ENCODE measurements at regions not wholly inside any gene's neighbourhood (a gene's known extent, or its start where the extent isn't known, plus 50 kb on each side); places are given as distances from the start of the nearest gene placed in this dataset.

DNA sequence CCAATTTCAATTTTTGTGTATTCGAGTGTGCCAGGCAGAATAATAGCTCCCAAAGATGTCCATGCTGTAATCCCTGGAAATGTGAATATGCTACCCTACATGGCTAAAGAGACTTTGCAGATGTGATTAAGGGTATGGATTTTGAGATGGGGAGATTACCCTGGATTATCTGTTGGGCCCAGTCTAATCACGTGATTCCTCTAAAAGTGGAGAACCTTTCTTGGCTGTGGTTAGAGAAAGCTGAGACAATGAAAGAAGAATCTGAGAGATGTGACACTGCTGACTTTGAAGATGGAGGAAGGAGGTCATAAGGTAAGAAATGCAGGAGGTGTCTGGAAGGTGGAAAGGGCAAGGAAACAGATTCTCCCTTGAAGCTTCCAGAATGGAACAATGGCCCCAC is 503.5 kb upstream of the PITX2 start:
- H3K14ac ChIP-seq (ENCODE audit: insufficient read length): no peak overlapping the region
- no peak overlapping the region for H3K23ac ChIP-seq (ENCODE audit: insufficient read length)
- ChIA-PET CTCF (ENCODE audit: partially characterized antibody) (no interaction called here), POLR2A (ENCODE audit: partially characterized antibody) (no interaction called here)
- WGBS, 2 experiments (ENCODE audit: extremely low coverage in 1 of 2, insufficient coverage in 1 of 2, insufficient read length in 1 of 2, insufficient replicate concordance in 2 of 2, low coverage in 1 of 2, low lambda C conversion rate in 2 of 2, missing lambda C conversion rate in 1 of 2): 91% methylated on average over 2 of the region's 2 CpGs; no CpG with 5 or more reads in 1 of the 2 experiments
- H3K4ac ChIP-seq (replicated peaks; ENCODE audit: insufficient read length, low read depth, low read length): no peak overlapping the region
- no peak overlapping the region for H3K9ac ChIP-seq (replicated peaks in 1 of 4; ENCODE audit: extremely low read depth in 1 of 4, low read depth in 3 of 4, low read length in 3 of 4)
- no peak overlapping the region for H2BK120ac ChIP-seq (replicated peaks; ENCODE audit: low read depth, low read length)
- H3K4me2 ChIP-seq (ENCODE audit: insufficient read depth in 1 of 2, low read depth in 2 of 2, low read length in 2 of 2): no peak overlapping the region
- no peak overlapping the region for H4K91ac ChIP-seq (replicated peaks; ENCODE audit: insufficient read length, low read length)
- no peak overlapping the region for H3K56ac ChIP-seq (replicated peaks; ENCODE audit: insufficient read length, low read depth, low read length)
- no peak overlapping the region for H3K18ac ChIP-seq (ENCODE audit: extremely low read depth, low read length)
- H3K36me3 ChIP-seq (ENCODE audit: control insufficient read depth in 2 of 4, insufficient read depth in 4 of 4, low read length in 3 of 4): no peaks in the 10 kb centered on the region
- no peak for FAIRE-seq
- no peaks in the 10 kb centered on the region for H3K27me3 ChIP-seq (replicated peaks in 1 of 4; ENCODE audit: control insufficient read depth in 3 of 4, extremely low read depth in 1 of 4, insufficient read depth in 3 of 4, low read length in 3 of 4)
- H4K5ac ChIP-seq (ENCODE audit: insufficient read length, low read depth, low read length): no peak overlapping the region
- no peaks in the 10 kb centered on the region for H4K20me1 ChIP-seq (replicated peaks in 1 of 2; ENCODE audit: control insufficient read depth in 1 of 2, insufficient read depth in 2 of 2, low read length in 2 of 2)
- no peak overlapping the region for H4K8ac ChIP-seq (ENCODE audit: extremely low read depth, insufficient read depth, low read length)
- no peaks in the 10 kb centered on the region for H3K4me1 ChIP-seq (replicated peaks in 1 of 4; ENCODE audit: control insufficient read depth in 3 of 4, insufficient read depth in 4 of 4, low read length in 3 of 4)
- no peaks in the 10 kb centered on the region for H3K9me3 ChIP-seq (ENCODE audit: insufficient read depth in 2 of 2, low read depth in 1 of 2, low read length in 1 of 2)
- H3K27ac ChIP-seq (ENCODE audit: low read depth, low read length): no peak overlapping the region
- H2AK5ac ChIP-seq (ENCODE audit: low read depth, low read length): no peak overlapping the region
- H2AFZ ChIP-seq (ENCODE audit: low read length): no peak overlapping the region
- no peak for DNase-seq (ENCODE audit: low read depth in 1 of 2, low spot score in 2 of 2)
- no peak overlapping the region for H2BK20ac ChIP-seq (ENCODE audit: low read length)
- H2BK12ac ChIP-seq (ENCODE audit: low read depth, low read length): no peak overlapping the region
- no peak overlapping the region for H2BK5ac ChIP-seq (ENCODE audit: low read depth, low read length)
- H2BK15ac ChIP-seq (ENCODE audit: low read length): no peak overlapping the region
- H3K79me1 ChIP-seq (ENCODE audit: low read depth, low read length): no peaks in the 10 kb centered on the region
- H3K79me2 ChIP-seq (ENCODE audit: control insufficient read depth in 1 of 2, insufficient read depth in 2 of 2, low read length in 2 of 2): no peaks in the 10 kb centered on the region
- H3K4me3 ChIP-seq (ENCODE audit: extremely low read depth in 1 of 4, insufficient read depth in 2 of 4, low read depth in 3 of 4, low read length in 4 of 4): no peak overlapping the region
- H3K23me2 ChIP-seq (ENCODE audit: low read depth, low read length): no peaks in the 10 kb centered on the region; the same call in 1 of the 2 replicates
- TF ChIP-seq, protein P1, sequence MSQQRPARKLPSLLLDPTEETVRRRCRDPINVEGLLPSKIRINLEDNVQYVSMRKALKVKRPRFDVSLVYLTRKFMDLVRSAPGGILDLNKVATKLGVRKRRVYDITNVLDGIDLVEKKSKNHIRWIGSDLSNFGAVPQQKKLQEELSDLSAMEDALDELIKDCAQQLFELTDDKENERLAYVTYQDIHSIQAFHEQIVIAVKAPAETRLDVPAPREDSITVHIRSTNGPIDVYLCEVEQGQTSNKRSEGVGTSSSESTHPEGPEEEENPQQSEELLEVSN (IDR thresholded peaks at IDR 0.05): no peak
- TF ChIP-seq RAD21 (IDR thresholded peaks at IDR 0.05 in 1 of 2, conservative IDR thresholded peaks at IDR 0.05 in 1 of 2; ENCODE audit: low read depth in 2 of 2, low read length in 2 of 2) (no peak), SP4 (IDR thresholded peaks at IDR 0.05; ENCODE audit: low read length) (no peak), HDAC6 (IDR thresholded peaks at IDR 0.05; ENCODE audit: low read depth, low read length) (no peak), CBX5 (IDR thresholded peaks at IDR 0.05; ENCODE audit: low read depth, low read length) (no peak), KDM1A (IDR thresholded peaks at IDR 0.05; ENCODE audit: borderline replicate concordance, low read length) (no peak), TEAD4 (IDR thresholded peaks at IDR 0.05; ENCODE audit: low read depth, low read length) (no peak), SP1 (IDR thresholded peaks at IDR 0.05; ENCODE audit: low read depth, low read length) (no peak), SIN3A (conservative IDR thresholded peaks at IDR 0.05 in 1 of 2, IDR thresholded peaks at IDR 0.05 in 1 of 2; ENCODE audit: low read depth in 1 of 2, low read length in 2 of 2) (no peak), RXRA (IDR thresholded peaks at IDR 0.05; ENCODE audit: insufficient read depth, low read depth, low read length) (no peak), MAX (IDR thresholded peaks at IDR 0.05) (no peak), CHD2 (IDR thresholded peaks at IDR 0.05; ENCODE audit: low read length) (no peak), CREB1 (IDR thresholded peaks at IDR 0.05) (no peak), MAFK (IDR thresholded peaks at IDR 0.05; ENCODE audit: low read depth, low read length) (no peak), BCL11A (IDR thresholded peaks at IDR 0.05; ENCODE audit: low read depth in 2 of 2, low read length in 2 of 2) (no peak)
